GM18909 (cell line): ENCODE measurements at regions not wholly inside any gene's neighbourhood (a gene's known extent, or its start where the extent isn't known, plus 50 kb on each side); places are given as distances from the start of the nearest gene placed in this dataset.

Source experiments
- ATAC-seq: cut with Tn5 transposase; IDR thresholded peaks from one replicate; pipeline ENCODE4 v1.9.1; 2021; ENCODE audit warnings: mild to moderate bottlenecking; ENCODE audit not compliant: unreplicated experiment, poor library complexity

- ATAC-seq, result no peak
Measured at GRCh38 chr6:132007474-132008190, 56.5 kb upstream of the CCN2 start.

- no peak for ATAC-seq
Measured at GRCh38 chr6:132005178-132005577, 54.0 kb upstream of the CCN2 start.

GRCh38 chr6:132004668-132005067 lies 53.5 kb upstream of the CCN2 start:
- ATAC-seq, result no peak

- no peak for ATAC-seq
Measured at GRCh38 chr6:132003516-132004178, 52.5 kb upstream of the CCN2 start.
